Neural progenitor cell (in vitro differentiated cells): ENCODE measurements at regions not wholly inside any gene's neighbourhood (a gene's known extent, or its start where the extent isn't known, plus 50 kb on each side); places are given as distances from the start of the nearest gene placed in this dataset.

Experiments
- DNase-seq: peaks from one replicate; pipeline ENCODE4 v3.0.0-alpha.2; 2016; ENCODE audit warnings: low spot score
- H2AFZ ChIP-seq: fragments of 200-600 bp; sonication (generic); replicated peaks from 2 replicates; pipeline ENCODE4 v1.6.1; 2016; ENCODE audit warnings: antibody characterized with exemption
- H3F3A ChIP-seq: fragments of 200-600 bp; sonication (generic); 2 replicates; pipeline ENCODE4 v1.6.1; 2016; ENCODE audit warnings: antibody characterized with exemption, low read depth
- H3K27ac ChIP-seq: fragments of 200-600 bp; sonication (generic); 2 replicates; pipeline ENCODE4 v1.5.1; 2016; ENCODE audit warnings: mild to moderate bottlenecking
- H3K27me3 ChIP-seq: fragments of 200-600 bp; sonication (generic); 2 replicates; pipeline ENCODE4 v1.6.1; 2016; ENCODE audit warnings: mild to moderate bottlenecking, moderate library complexity
- H3K36me3 ChIP-seq: fragments of 200-600 bp; sonication (generic); 2 replicates; pipeline ENCODE4 v1.5.1; 2016
- H3K4me1 ChIP-seq: fragments of 200-600 bp; sonication (generic); 2 replicates; pipeline ENCODE4 v1.6.1; 2016; ENCODE audit warnings: mixed run types
- H3K4me2 ChIP-seq: fragments of 200-600 bp; sonication (generic); 2 replicates; pipeline ENCODE4 v1.6.1; 2016
- H3K4me3 ChIP-seq: fragments of 200-600 bp; sonication (generic); 2 replicates; pipeline ENCODE4 v1.5.1; 2016
- H3K79me2 ChIP-seq: fragments of 200-600 bp; sonication (generic); 2 replicates; pipeline ENCODE4 v1.6.1; 2016; ENCODE audit warnings: low read depth
- H3K9ac ChIP-seq: fragments of 200-600 bp; sonication (generic); 2 replicates; pipeline ENCODE4 v1.6.1; 2016
- H3K9me3 ChIP-seq: fragments of 200-600 bp; sonication (generic); 2 replicates; pipeline ENCODE4 v1.5.1; 2016; ENCODE audit warnings: low read depth
- H4K20me1 ChIP-seq: fragments of 200-600 bp; sonication (generic); 2 replicates; pipeline ENCODE4 v1.6.1; 2016; ENCODE audit warnings: low read depth
- H3K27ac Mint-ChIP-seq: 3 replicates; pipeline ENCODE4 v1.8.0; 2021; ENCODE audit warnings: mixed read lengths
- H3K27me3 Mint-ChIP-seq: 2 replicates; pipeline ENCODE4 v1.8.0; 2022; ENCODE audit warnings: low read depth, mild to moderate bottlenecking, inconsistent platforms, moderate library complexity, mixed read lengths; ENCODE audit not compliant: insufficient read depth
- H3K36me3 Mint-ChIP-seq: 3 replicates; pipeline ENCODE4 v1.8.0; 2021; ENCODE audit warnings: mixed read lengths
- H3K4me1 Mint-ChIP-seq: 3 replicates; pipeline ENCODE4 v1.8.0; 2021; ENCODE audit warnings: mixed read lengths
- H3K4me3 Mint-ChIP-seq: 3 replicates; pipeline ENCODE4 v1.8.0; 2021; ENCODE audit warnings: mild to moderate bottlenecking, moderate library complexity, mixed read lengths
- H3K9me3 Mint-ChIP-seq: 3 replicates; pipeline ENCODE4 v1.8.0; 2020; ENCODE audit warnings: mixed read lengths
- EZH2 ChIP-seq: fragments of 200-600 bp; sonication (generic); IDR thresholded peaks from 2 replicates; pipeline ENCODE4 v1.6.1; 2017; ENCODE audit warnings: antibody characterized with exemption, mild to moderate bottlenecking, moderate library complexity
- EZH2phosphoT487 ChIP-seq: fragments of 200-600 bp; sonication (generic); IDR thresholded peaks from 2 replicates; pipeline ENCODE4 v1.6.1; 2017; ENCODE audit warnings: antibody characterized with exemption
- TF ChIP-seq, protein P1 (sequence below): fragments of 200-600 bp; sonication (generic); IDR thresholded peaks from 2 replicates; pipeline ENCODE4 v1.5.1; 2017; ENCODE audit warnings: antibody characterized with exemption, mild to moderate bottlenecking

- H3K4me3 ChIP-seq, result no peak overlapping the region
- H3K4me1 ChIP-seq, result peaks cover 22% of the 10 kb centered on the region
- H3K27ac Mint-ChIP-seq, result peak overlapping the region; percentile 50
- no peaks in the 10 kb centered on the region for H4K20me1 ChIP-seq
- H3K4me1 Mint-ChIP-seq, result peaks cover 34% of the 10 kb centered on the region
- no peak overlapping the region for H3K4me3 Mint-ChIP-seq
- H3K9ac ChIP-seq, result no peak overlapping the region
- H3K27ac ChIP-seq, result no peak overlapping the region
- no peaks in the 10 kb centered on the region for H3K27me3 ChIP-seq
- no peaks in the 10 kb centered on the region for H3K36me3 ChIP-seq
- H3K27me3 Mint-ChIP-seq, result no peaks in the 10 kb centered on the region
- TF ChIP-seq, protein P1, sequence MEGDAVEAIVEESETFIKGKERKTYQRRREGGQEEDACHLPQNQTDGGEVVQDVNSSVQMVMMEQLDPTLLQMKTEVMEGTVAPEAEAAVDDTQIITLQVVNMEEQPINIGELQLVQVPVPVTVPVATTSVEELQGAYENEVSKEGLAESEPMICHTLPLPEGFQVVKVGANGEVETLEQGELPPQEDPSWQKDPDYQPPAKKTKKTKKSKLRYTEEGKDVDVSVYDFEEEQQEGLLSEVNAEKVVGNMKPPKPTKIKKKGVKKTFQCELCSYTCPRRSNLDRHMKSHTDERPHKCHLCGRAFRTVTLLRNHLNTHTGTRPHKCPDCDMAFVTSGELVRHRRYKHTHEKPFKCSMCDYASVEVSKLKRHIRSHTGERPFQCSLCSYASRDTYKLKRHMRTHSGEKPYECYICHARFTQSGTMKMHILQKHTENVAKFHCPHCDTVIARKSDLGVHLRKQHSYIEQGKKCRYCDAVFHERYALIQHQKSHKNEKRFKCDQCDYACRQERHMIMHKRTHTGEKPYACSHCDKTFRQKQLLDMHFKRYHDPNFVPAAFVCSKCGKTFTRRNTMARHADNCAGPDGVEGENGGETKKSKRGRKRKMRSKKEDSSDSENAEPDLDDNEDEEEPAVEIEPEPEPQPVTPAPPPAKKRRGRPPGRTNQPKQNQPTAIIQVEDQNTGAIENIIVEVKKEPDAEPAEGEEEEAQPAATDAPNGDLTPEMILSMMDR, result no peak
- peaks cover 21% of the 10 kb centered on the region for H3F3A ChIP-seq
- H3K4me2 ChIP-seq, result no peak overlapping the region
- H2AFZ ChIP-seq, result no peak overlapping the region
- no peaks in the 10 kb centered on the region for H3K9me3 Mint-ChIP-seq
- no peaks in the 10 kb centered on the region for H3K9me3 ChIP-seq
- no peak for DNase-seq
- no peaks in the 10 kb centered on the region for H3K79me2 ChIP-seq
- no peaks in the 10 kb centered on the region for H3K36me3 Mint-ChIP-seq
These were observed 80.4 kb downstream of the PITPNM2 start for GRCh38 chr12:123070267-123071081.

DNA sequence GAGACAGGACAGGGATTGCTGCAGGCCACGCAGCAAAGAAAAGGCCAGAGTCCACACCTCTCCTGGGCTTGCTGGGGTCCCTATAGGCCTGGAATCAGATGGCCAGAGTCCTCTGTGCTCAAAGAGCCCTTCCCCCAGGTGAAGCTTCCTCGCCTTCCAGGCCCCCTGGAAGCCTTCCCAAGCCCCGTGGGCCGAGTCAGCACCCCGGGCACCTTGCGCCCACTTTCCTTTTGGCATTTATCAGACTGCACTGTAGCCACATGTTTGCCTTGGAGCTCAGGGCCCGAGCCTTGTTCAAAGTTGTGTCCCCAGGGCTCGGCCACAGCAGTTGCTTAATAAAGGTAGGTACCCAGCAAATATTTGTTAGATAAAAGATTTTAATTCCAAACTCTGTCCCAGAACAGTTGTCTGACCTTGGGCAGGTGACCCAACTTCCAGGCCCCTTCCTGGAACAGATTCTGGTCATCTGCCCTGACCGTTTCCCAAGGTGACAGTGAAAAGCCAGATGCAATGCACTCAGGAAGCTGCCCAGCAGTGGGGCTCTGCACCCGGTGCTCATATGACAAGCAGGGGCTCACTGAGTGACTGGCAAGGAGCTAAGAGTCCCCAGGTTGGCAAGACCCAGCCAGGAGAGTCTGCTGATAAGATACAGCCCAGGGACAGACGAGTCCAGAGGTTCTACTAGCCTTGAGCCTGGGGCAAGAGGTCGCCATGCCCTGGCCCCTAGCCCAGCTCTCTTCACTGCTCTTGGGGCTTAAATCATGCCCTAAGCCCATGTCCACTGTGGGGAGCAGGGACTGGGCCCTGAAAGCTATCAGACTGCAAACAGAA lies 81.2 kb downstream of the PITPNM2 start:
- Histone ChIP-seq H3K9me3 (no peaks in the 10 kb centered on the region), H3F3A (peaks cover 14% of the 10 kb centered on the region), H4K20me1 (no peaks in the 10 kb centered on the region), H3K27ac (no peak overlapping the region), H2AFZ (no peak overlapping the region), H3K4me3 (no peak overlapping the region), H3K9ac (no peak overlapping the region), H3K27me3 (no peaks in the 10 kb centered on the region), H3K4me2 (no peak overlapping the region), H3K36me3 (no peaks in the 10 kb centered on the region), H3K79me2 (no peaks in the 10 kb centered on the region), H3K4me1 (peaks cover 14% of the 10 kb centered on the region)
- Mint-ChIP-seq H3K27me3 (no peaks in the 10 kb centered on the region), H3K4me1 (peaks cover 29% of the 10 kb centered on the region), H3K9me3 (no peaks in the 10 kb centered on the region), H3K27ac (no peak overlapping the region), H3K36me3 (no peaks in the 10 kb centered on the region), H3K4me3 (no peak overlapping the region)
- TF ChIP-seq, protein P1, result no peak
- TF ChIP-seq EZH2 (no peak), EZH2phosphoT487 (no peak)
- DNase-seq, result no peak

DNA sequence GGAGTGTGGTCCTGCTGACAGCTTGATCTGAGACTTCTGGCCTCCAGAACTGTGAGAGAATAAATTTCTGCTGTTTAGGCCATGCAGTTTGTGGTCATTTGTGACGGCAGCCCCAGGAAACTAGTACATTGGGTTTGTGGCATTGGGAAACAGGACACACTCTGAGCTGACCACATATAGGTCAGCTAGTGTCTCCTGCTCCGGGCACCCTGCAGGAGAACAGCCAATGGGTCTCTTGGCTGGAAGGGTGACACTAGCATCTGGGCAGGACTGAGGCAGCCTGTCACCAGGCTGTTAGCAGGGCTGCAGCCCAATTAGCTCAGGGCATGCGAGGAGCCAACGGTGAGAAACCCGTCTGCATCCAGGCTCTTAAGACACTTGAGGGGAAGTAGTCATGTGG lies 83.2 kb downstream of the PITPNM2 start:
- no peak for DNase-seq
- H2AFZ ChIP-seq, result no peak overlapping the region
- no peak overlapping the region for H3K4me2 ChIP-seq
- H3K4me1 Mint-ChIP-seq, result peaks cover 20% of the 10 kb centered on the region
- no peak overlapping the region for H3K4me3 Mint-ChIP-seq
- H3K9ac ChIP-seq, result no peak overlapping the region
- H3K27ac ChIP-seq, result no peak overlapping the region
- H3K27me3 Mint-ChIP-seq, result no peaks in the 10 kb centered on the region
- no peaks in the 10 kb centered on the region for H3K9me3 ChIP-seq
- H3K36me3 ChIP-seq, result no peaks in the 10 kb centered on the region
- H3K4me1 ChIP-seq, result peaks cover 14% of the 10 kb centered on the region
- H4K20me1 ChIP-seq, result no peaks in the 10 kb centered on the region
- no peak overlapping the region for H3K27ac Mint-ChIP-seq
- TF ChIP-seq, protein P1, result no peak
- TF ChIP-seq EZH2phosphoT487 (no peak), EZH2 (no peak)
- no peaks in the 10 kb centered on the region for H3K9me3 Mint-ChIP-seq
- H3K79me2 ChIP-seq, result no peaks in the 10 kb centered on the region
- H3K36me3 Mint-ChIP-seq, result no peaks in the 10 kb centered on the region
- peaks cover 8% of the 10 kb centered on the region for H3F3A ChIP-seq
- H3K27me3 ChIP-seq, result no peaks in the 10 kb centered on the region
- H3K4me3 ChIP-seq, result no peak overlapping the region
